Central memory CD8-positive, alpha-beta T cell (primary cell): ENCODE measurements at regions not wholly inside any gene's neighbourhood (a gene's known extent, or its start where the extent isn't known, plus 50 kb on each side); places are given as distances from the start of the nearest gene placed in this dataset.
A peak's percentile ranks its signal among the peaks of the same experiment; 100 is the strongest.

Experiments
- ATAC-seq: fragments of 150-1000 bp; cut with Tn5 transposase; replicated peaks from 2 replicates; pipeline ENCODE4 v1.10.0; 2022; ENCODE audit warnings: mild to moderate bottlenecking, moderate FRiP score, moderate number of reproducible peaks; ENCODE audit not compliant: poor library complexity, severe bottlenecking; ENCODE audit errors: extremely low read depth
- DNase-seq, 2 donors: peaks; one replicate each; pipeline ENCODE4 v3.0.0; 2021; ENCODE audit warnings: low spot score in 2 of 2
- H3K27ac Mint-ChIP-seq: one replicate; pipeline ENCODE4 v1.8.0; 2022; ENCODE audit warnings: low read depth, mild to moderate bottlenecking, moderate library complexity, mixed read lengths
- H3K27me3 Mint-ChIP-seq: one replicate; pipeline ENCODE4 v1.8.0; 2022; ENCODE audit warnings: mixed read lengths
- H3K36me3 Mint-ChIP-seq: one replicate; pipeline ENCODE4 v1.8.0; 2022; ENCODE audit warnings: mild to moderate bottlenecking, moderate library complexity, mixed read lengths; ENCODE audit not compliant: insufficient read depth
- H3K4me1 Mint-ChIP-seq: one replicate; pipeline ENCODE4 v1.8.0; 2022; ENCODE audit warnings: mixed read lengths
- H3K4me3 Mint-ChIP-seq: one replicate; pipeline ENCODE4 v1.8.0; 2022; ENCODE audit warnings: mild to moderate bottlenecking, moderate library complexity, mixed read lengths
- H3K9me3 Mint-ChIP-seq: one replicate; pipeline ENCODE4 v1.8.0; 2022; ENCODE audit warnings: mixed read lengths

GRCh38 chr3:188940573-188940932 is 231.2 kb upstream of the TPRG1 start:
- Mint-ChIP-seq H3K9me3 (no peaks in the 10 kb centered on the region), H3K27ac (no peak overlapping the region), H3K36me3 (no peaks in the 10 kb centered on the region), H3K27me3 (no peaks in the 10 kb centered on the region), H3K4me3 (no peak overlapping the region), H3K4me1 (no peaks in the 10 kb centered on the region)
- DNase-seq (no peak), ATAC-seq (no peak)

GRCh38 chr3:188941103-188941502 is 230.7 kb upstream of the TPRG1 start:
- H3K27ac Mint-ChIP-seq, result no peak overlapping the region
- no peaks in the 10 kb centered on the region for H3K9me3 Mint-ChIP-seq
- no peaks in the 10 kb centered on the region for H3K27me3 Mint-ChIP-seq
- H3K36me3 Mint-ChIP-seq, result no peaks in the 10 kb centered on the region
- no peak overlapping the region for H3K4me3 Mint-ChIP-seq
- no peaks in the 10 kb centered on the region for H3K4me1 Mint-ChIP-seq
- ATAC-seq (no peak), DNase-seq (no peak)

GRCh38 chr3:188942191-188942590 is 229.6 kb upstream of the TPRG1 start:
- ATAC-seq, result no peak
- no peak for DNase-seq
- H3K4me3 Mint-ChIP-seq, result no peak overlapping the region
- no peaks in the 10 kb centered on the region for H3K4me1 Mint-ChIP-seq
- no peak overlapping the region for H3K27ac Mint-ChIP-seq
- no peaks in the 10 kb centered on the region for H3K9me3 Mint-ChIP-seq
- H3K36me3 Mint-ChIP-seq, result no peaks in the 10 kb centered on the region
- H3K27me3 Mint-ChIP-seq, result no peaks in the 10 kb centered on the region

GRCh38 chr3:188943591-188943990 is 228.2 kb upstream of the TPRG1 start:
- no peaks in the 10 kb centered on the region for H3K36me3 Mint-ChIP-seq
- H3K27me3 Mint-ChIP-seq, result peaks cover 3% of the 10 kb centered on the region
- DNase-seq (no peak), ATAC-seq (no peak)
- no peaks in the 10 kb centered on the region for H3K9me3 Mint-ChIP-seq
- H3K4me3 Mint-ChIP-seq, result no peak overlapping the region
- H3K27ac Mint-ChIP-seq, result no peak overlapping the region
- no peaks in the 10 kb centered on the region for H3K4me1 Mint-ChIP-seq

GRCh38 chr3:188944108-188944507 is 227.7 kb upstream of the TPRG1 start:
- Mint-ChIP-seq H3K4me3 (no peak overlapping the region), H3K9me3 (no peaks in the 10 kb centered on the region), H3K36me3 (no peaks in the 10 kb centered on the region), H3K27ac (no peak overlapping the region), H3K4me1 (no peaks in the 10 kb centered on the region), H3K27me3 (peaks cover 9% of the 10 kb centered on the region)
- DNase-seq (no peak), ATAC-seq (no peak)

DNA sequence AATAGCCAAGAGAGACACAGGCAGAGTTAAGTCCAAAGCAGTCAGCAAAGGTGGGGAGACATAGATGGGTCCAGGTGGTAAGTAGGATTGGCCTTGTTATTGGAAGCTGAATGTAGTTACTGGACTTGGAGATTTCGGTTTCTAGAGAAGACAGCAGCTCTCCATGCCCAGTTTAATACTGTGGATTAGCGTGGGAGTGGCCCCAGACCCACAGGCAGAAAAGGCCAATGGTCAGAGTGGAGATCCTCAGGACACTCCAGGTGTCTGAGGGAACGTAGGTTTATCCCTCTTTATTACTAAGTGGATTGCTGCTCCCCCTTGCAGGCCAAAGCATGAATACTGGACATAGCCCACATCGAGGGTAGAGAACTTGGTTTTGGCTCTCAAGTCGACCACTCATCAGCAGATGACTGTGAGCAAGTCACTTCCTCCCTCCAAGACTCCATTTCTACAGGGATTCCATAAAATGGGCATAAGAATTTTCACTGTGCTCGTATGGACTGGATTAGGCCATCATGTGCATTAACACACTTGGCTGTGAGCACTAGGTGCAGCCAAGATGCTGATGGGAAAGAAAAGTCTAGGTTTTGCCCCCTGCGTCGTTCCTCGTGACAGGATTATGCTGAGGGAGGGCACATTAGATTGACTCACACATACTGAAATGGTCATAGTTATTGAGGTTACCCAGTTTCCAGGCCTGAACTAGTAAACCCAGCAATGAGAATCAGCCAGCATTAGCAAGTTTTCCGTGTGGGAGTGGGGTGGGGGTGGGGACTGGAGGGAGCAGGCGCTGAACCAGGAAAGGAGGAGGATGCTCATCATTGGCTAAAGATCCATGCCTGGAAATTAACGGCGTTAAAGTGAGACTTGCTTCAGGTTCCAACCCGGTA is 225.2 kb upstream of the TPRG1 start:
- H3K9me3 Mint-ChIP-seq, result no peaks in the 10 kb centered on the region
- no peaks in the 10 kb centered on the region for H3K4me1 Mint-ChIP-seq
- H3K27ac Mint-ChIP-seq, result no peak overlapping the region
- H3K27me3 Mint-ChIP-seq, result peaks cover 16% of the 10 kb centered on the region
- ATAC-seq, result no peak
- no peaks in the 10 kb centered on the region for H3K36me3 Mint-ChIP-seq
- no peak overlapping the region for H3K4me3 Mint-ChIP-seq
- DNase-seq, result no peak

DNA sequence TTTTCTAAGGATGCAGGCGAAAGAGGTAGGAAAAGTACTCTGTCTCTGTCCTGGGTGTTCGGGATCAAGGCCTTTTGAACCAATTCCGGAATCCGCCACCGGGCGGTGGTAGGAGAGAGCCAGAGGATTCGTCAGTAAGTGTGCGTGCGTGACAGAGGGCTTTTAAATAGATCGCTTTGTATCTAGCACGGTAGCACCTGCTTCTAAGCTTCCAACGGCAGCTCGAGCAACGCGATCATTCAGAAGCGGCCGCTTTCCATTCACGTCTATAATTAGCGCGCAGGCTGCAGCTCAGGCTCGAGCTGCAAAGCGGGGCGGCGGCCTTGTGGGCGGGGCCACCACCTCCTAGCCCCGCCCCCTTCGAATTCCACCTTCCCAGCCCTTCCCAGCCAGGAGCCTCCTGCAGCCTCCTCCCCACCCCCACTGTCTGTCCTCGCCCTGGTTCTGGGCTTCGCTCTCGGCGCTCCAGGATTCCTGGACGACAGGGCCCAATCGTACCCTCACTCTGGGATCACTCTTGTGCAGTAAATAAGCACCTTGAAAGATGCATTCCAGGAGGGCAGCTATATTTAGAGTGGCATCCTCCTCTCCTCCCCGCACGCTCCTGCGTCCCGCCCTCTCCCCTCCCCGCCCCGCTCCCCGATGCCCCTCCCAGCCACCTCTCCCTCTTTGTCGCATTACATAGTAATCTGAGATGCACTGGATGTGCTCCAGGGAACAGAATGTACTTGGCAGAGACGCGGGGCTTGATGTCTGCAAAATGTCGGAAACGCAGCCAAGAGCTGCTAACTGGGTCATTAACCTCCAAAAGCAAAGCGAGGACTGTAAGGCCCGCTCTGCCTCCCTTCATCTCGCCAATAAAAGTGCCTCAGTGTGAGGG is 224.1 kb upstream of the TPRG1 start:
- peaks cover 16% of the 10 kb centered on the region for H3K27me3 Mint-ChIP-seq
- no peaks in the 10 kb centered on the region for H3K9me3 Mint-ChIP-seq
- ATAC-seq (no peak), DNase-seq (no peak)
- H3K4me3 Mint-ChIP-seq, result no peak overlapping the region
- H3K27ac Mint-ChIP-seq, result no peak overlapping the region
- H3K4me1 Mint-ChIP-seq, result no peaks in the 10 kb centered on the region
- no peaks in the 10 kb centered on the region for H3K36me3 Mint-ChIP-seq

GRCh38 chr3:188948281-188948996 is 223.3 kb upstream of the TPRG1 start:
- Mint-ChIP-seq H3K27ac (no peak overlapping the region), H3K4me3 (peak overlapping the region; percentile 8), H3K36me3 (no peaks in the 10 kb centered on the region), H3K9me3 (no peaks in the 10 kb centered on the region), H3K4me1 (no peaks in the 10 kb centered on the region), H3K27me3 (peaks cover 16% of the 10 kb centered on the region)
- ATAC-seq, result no peak
- DNase-seq, result no peak

- H3K4me3 Mint-ChIP-seq, result no peak overlapping the region
- ATAC-seq (no peak), DNase-seq (no peak)
- H3K36me3 Mint-ChIP-seq, result no peaks in the 10 kb centered on the region
- H3K4me1 Mint-ChIP-seq, result no peaks in the 10 kb centered on the region
- no peak overlapping the region for H3K27ac Mint-ChIP-seq
- H3K9me3 Mint-ChIP-seq, result no peaks in the 10 kb centered on the region
- H3K27me3 Mint-ChIP-seq, result peaks cover 16% of the 10 kb centered on the region
These were observed 222.8 kb upstream of the TPRG1 start for GRCh38 chr3:188948997-188949389.

DNA sequence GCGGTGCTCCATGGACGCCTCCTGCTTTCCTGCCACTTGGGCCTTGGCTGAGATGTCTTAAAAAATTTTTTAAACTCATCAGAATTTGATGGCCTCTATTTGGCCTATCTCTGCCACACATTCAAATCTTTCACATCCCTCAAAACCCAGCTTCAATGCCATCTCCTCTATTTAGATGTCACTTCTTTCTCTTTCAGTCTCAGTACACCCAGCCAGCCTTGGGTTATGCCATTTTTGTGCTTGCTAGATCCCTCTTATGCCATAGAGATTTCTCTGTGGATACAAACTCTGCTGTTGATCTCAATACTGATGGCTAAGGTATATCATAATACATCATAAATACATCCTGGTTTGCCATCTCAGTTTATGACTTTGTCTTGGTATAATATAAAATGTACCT is 222.3 kb upstream of the TPRG1 start:
- Mint-ChIP-seq H3K4me3 (no peak overlapping the region), H3K27me3 (peaks cover 16% of the 10 kb centered on the region), H3K4me1 (no peaks in the 10 kb centered on the region), H3K36me3 (no peaks in the 10 kb centered on the region), H3K9me3 (no peaks in the 10 kb centered on the region), H3K27ac (no peak overlapping the region)
- DNase-seq, result no peak
- ATAC-seq, result no peak

GRCh38 chr3:188949996-188950395 is 221.8 kb upstream of the TPRG1 start:
- DNase-seq, result no peak
- Mint-ChIP-seq H3K9me3 (no peaks in the 10 kb centered on the region), H3K4me1 (no peaks in the 10 kb centered on the region), H3K27me3 (peaks cover 16% of the 10 kb centered on the region), H3K4me3 (no peak overlapping the region), H3K36me3 (no peaks in the 10 kb centered on the region), H3K27ac (no peak overlapping the region)
- ATAC-seq, result no peak

DNA sequence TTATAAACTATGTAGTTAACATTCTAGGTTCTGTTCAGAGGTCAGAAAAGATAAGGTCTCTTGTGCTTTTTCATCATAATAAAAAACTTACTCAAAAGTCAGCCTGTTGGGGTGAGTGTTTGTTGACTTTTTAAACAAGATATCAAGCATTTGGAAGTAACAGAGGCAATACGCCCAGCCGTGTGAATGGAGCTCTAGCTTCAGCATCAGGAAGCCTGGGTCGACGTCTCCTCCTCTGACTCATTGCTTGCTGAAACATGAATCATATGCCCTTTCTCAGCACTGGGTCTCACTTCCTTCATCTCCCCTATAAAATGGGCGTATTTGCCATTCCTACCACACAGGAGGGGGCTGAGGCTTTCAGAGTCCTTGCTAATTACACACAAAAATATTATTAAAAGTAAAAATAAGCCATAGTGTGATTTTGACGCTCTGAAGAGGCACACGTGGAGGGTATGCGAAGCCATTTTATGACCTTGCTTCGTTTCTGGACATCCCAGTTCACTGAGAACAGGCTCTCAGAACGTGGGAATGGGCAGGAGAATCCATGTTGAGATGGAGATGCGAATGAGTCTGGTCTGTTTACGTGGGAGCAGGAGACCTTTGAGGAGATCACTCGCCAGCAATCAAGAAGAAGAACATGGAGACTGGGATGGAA is 220.8 kb upstream of the TPRG1 start:
- DNase-seq, result no peak
- H3K4me3 Mint-ChIP-seq, result no peak overlapping the region
- H3K27me3 Mint-ChIP-seq, result peaks cover 16% of the 10 kb centered on the region
- no peaks in the 10 kb centered on the region for H3K36me3 Mint-ChIP-seq
- H3K27ac Mint-ChIP-seq, result no peak overlapping the region
- no peak for ATAC-seq
- H3K9me3 Mint-ChIP-seq, result no peaks in the 10 kb centered on the region
- H3K4me1 Mint-ChIP-seq, result no peaks in the 10 kb centered on the region
